GM12874 (cell line): ENCODE measurements at regions not wholly inside any gene's neighbourhood (a gene's known extent, or its start where the extent isn't known, plus 50 kb on each side); places are given as distances from the start of the nearest gene placed in this dataset.

Experiments
- TF ChIP-seq, protein P1 (sequence below): IDR thresholded peaks from 2 replicates; pipeline ENCODE4 v1.5.1; 2011; ENCODE audit warnings: low read depth, mild to moderate bottlenecking, control low read depth, low read length, moderate library complexity; ENCODE audit not compliant: insufficient read depth

DNA sequence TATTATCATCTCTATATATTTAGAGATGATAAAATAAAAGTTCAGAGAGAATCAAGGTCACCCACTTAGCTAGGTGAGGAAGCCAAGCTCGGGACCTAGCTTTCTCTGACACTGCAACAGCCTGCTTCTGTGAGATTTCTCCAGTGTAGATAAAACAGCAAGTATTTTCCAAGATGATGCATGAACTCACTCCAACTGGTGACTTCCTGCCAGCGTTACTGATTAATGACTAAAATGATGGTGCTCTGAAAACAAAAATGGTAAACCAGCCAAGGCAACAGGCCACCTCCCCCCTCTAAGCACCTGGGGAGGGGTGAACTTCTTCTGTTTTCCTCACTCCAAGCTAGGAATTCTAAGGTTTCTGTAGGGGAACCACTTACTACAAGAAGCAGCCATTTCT is 510.2 kb upstream of the ID2 start:
- TF ChIP-seq, protein P1, sequence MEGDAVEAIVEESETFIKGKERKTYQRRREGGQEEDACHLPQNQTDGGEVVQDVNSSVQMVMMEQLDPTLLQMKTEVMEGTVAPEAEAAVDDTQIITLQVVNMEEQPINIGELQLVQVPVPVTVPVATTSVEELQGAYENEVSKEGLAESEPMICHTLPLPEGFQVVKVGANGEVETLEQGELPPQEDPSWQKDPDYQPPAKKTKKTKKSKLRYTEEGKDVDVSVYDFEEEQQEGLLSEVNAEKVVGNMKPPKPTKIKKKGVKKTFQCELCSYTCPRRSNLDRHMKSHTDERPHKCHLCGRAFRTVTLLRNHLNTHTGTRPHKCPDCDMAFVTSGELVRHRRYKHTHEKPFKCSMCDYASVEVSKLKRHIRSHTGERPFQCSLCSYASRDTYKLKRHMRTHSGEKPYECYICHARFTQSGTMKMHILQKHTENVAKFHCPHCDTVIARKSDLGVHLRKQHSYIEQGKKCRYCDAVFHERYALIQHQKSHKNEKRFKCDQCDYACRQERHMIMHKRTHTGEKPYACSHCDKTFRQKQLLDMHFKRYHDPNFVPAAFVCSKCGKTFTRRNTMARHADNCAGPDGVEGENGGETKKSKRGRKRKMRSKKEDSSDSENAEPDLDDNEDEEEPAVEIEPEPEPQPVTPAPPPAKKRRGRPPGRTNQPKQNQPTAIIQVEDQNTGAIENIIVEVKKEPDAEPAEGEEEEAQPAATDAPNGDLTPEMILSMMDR: no peak

DNA sequence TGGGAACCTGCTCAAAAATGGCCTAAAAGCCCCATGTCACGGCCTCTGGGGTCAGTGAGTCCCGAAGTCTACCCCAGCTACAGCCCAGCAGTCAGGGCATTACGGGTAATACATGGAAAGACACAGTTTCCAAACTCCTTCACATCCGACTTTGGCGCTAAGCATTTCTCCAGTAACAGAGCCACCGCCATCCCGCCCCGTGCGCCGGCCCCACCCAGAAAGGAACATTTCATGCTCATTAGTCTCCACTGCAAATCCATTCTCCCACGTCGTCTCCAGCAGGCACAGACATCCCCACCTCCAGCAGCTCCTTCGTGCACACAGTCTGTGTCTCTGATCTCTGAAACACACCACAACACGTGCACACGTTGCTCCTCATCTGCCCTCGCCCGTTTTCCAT is 509.2 kb upstream of the ID2 start:
- TF ChIP-seq, protein P1: no peak

DNA sequence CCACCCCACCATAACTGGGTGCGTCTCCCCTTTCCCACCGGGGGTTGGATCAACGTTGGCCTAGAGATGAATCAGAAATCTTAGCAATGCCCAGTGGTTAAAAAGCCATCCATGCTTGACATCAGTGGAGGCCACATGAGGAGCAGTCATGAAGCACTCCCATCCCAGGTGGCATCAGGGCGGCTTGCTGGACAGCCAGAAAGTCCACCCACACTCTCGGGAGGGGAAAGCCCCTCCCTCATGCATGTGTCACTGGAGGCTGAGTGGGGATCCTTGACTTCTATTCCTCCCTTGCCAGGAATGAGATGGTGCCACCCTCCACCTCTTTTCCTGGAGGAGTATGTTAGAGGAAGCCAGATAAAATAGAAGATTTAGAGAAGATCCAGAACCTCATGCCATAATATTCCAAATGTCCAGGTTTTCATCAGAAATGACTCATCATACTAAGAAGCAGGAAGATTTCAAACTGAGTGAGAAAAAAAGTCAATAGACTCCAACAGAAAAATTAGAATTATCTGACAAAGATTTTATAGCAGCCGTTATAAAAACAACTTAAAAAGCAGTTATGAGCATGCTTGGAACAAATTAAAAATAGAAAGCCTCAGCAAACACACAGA is 507.1 kb upstream of the ID2 start:
- TF ChIP-seq, protein P1: no peak

GRCh38 chr2:8176887-8177286 is 505.0 kb upstream of the ID2 start:
- TF ChIP-seq, protein P1: no peak

DNA sequence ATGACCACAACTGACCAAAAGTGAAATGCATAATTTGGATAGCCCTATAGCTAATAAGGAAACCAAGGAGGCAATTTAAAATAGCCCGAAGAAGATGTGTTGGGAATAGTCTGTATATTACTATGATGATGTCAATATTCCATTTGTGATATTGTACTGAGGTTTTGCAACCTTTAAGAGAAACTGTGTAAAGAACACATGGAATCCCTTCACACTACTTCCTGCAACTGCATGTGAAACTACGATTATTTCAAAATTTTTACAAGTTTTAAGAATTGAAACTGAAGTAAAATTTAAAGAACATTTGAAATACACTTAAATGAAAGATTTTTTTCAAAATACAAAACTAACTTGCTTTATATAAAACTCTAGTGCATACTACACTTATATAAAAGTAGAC is 504.3 kb upstream of the ID2 start:
- TF ChIP-seq, protein P1: no peak

- TF ChIP-seq, protein P1: no peak
Measured at GRCh38 chr2:8178911-8179310, 502.9 kb upstream of the ID2 start.

GRCh38 chr2:8189316-8189715 is 492.5 kb upstream of the ID2 start:
- TF ChIP-seq, protein P1: no peak
